SH-SY5Y (cell line): ENCODE measurements at regions not wholly inside any gene's neighbourhood (a gene's known extent, or its start where the extent isn't known, plus 50 kb on each side); places are given as distances from the start of the nearest gene placed in this dataset.

Experiments
- GATA2 ChIP-seq: IDR thresholded peaks from 2 replicates; pipeline ENCODE4 v1.6.1; 2011; ENCODE audit warnings: mild to moderate bottlenecking, low read depth, low read length
- GATA3 ChIP-seq: IDR thresholded peaks from 2 replicates; pipeline ENCODE4 v1.6.1; 2011; ENCODE audit warnings: low read depth, mild to moderate bottlenecking, low read length, moderate library complexity

DNA sequence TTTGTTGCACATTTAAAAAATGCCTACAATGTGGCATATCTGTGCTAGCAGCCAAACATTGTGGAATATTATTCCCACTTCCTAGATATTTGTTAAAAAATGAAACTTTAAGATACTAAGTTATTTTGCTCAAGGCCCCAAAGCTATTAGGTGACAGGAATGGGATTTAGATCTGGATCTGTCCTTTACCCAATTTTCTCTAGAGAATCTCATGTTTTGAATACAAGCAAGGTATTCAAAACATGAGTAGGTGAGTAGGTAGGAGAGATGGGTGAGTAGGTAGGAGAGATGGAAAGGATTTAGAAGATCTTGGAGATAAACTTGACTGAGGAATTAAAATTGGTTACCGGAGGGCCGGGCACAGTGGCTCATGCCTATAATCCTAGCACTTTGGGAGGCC, 61.2 kb upstream of the AKIRIN2 start:
- TF ChIP-seq GATA2 (no peak), GATA3 (no peak)
